Left lobe of liver (tissue), 2 donors: ENCODE measurements at regions not wholly inside any gene's neighbourhood (a gene's known extent, or its start where the extent isn't known, plus 50 kb on each side); places are given as distances from the start of the nearest gene placed in this dataset.
"Not testable (repeated sequence)": the region's sequence is repeated elsewhere in the genome, so short reads cannot be mapped to it uniquely, and the experiment has no call there.

Source experiments
- ATAC-seq: fragments of 200-7000 bp; cut with Tn5 transposase; one replicate; pipeline ENCODE4 v1.9.1; 2020; ENCODE audit warnings: mild to moderate bottlenecking, moderate library complexity
- DNase-seq: peaks from one replicate; pipeline ENCODE4 v3.0.0-alpha.2; 2020; ENCODE audit warnings: low spot score
- donor health status: DM: no; HTN: no; CAD: no; lungs with moderate emphysema.
- donor health status: DM: no; HTN: yes; CAD: no.

DNA sequence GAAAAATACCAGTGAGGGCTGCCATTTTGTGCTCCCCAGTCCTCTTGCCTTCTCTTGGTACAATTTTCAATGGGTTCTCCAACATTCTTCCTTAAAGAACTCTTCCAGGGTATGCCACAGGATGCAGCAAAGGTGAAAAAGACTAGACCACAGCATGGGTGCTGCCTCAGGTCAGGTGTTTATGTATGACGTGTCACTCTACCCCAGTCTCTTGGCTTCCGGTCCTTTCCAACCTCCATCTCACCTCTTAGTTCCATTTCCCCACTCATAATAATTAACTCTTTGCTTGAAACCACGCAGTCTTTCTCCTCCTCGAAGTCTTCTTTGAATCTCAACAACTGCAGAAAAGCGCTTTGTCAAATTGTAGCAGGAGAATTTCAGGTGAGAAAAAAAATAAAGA, 104.7 kb upstream of the TBC1D5 start:
- no peak for DNase-seq
- ATAC-seq = no peak

- ATAC-seq (no peak), DNase-seq (no peak)
Measured at GRCh38 chr3:17846466-17846865, 104.0 kb upstream of the TBC1D5 start.

DNA sequence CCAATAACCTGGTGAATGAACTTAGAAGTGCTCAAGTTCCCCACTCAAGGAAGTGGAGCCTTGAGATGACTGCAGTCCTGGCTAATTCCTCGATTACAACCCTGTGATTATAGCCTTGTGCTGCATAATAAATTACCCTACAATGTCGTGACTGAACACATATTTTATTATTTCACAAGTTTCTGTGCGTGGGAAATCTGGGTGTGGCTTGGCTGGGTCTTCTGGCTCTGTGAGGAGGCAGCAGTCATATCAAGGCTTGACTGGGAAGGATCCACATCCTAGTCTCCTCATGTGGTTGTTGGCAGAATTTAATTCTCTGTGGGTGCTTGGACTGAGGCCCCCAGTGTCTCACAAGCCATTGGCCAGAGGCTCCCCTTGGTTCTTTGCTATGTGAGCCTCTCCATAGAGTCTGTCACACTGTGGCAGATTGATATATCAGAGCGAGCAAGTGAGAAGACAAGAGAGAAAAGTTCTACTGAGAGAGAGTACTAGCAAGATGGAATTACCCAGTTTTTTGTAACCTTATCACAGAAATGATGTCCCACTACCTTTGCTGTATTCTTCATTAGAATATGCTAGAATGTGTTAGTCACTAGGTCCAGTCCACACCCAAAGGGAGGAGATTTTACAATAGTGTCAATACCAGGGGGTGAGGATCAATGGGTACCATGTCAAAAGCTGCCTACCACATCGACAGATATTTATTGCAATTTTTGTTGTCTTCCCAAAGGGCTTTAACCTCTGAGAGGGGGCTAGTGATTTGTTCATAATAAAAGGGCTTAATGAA, 102.8 kb upstream of the TBC1D5 start:
- DNase-seq (no peak), ATAC-seq (no peak)

DNA sequence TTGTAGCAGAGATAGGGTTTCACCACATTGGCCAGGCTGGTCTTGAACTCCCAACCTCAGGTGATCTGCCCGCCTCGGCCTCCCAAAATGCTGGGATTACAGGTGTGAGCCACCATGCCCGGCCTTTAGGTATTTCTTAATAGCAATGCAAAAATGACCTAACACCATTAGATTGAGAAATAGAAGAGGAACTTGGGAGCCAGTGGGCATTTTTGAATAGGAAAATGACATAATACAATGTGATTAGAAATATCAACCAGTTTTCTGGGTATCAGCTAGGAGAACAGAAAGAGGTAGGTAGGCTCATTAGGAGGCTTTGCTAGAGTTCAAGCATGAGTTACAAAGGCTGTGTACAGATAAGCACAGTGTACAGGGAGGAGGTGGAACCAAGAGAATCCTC, 101.8 kb upstream of the TBC1D5 start:
- DNase-seq (no peak), ATAC-seq (no peak)

- DNase-seq (peak; percentile 62), ATAC-seq (peak; percentile 99)
Measured at GRCh38 chr3:17841190-17841828, 98.9 kb upstream of the TBC1D5 start.

GRCh38 chr3:17840651-17841050, 98.2 kb upstream of the TBC1D5 start:
- DNase-seq (no peak), ATAC-seq (no peak)

GRCh38 chr3:17840126-17840525, 97.7 kb upstream of the TBC1D5 start:
- ATAC-seq = no peak

GRCh38 chr3:17836919-17837318, 94.5 kb upstream of the TBC1D5 start:
- DNase-seq (no peak), ATAC-seq (no peak)

More at GRCh38 chr3:17840126-17840525, 97.7 kb upstream of the TBC1D5 start:
- no peak for DNase-seq

GRCh38 chr3:17836092-17836491, 93.7 kb upstream of the TBC1D5 start:
- ATAC-seq = no peak
- DNase-seq = no peak

GRCh38 chr3:17833786-17834559, 91.5 kb upstream of the TBC1D5 start:
- DNase-seq = no peak
- ATAC-seq = no peak

- ATAC-seq (no peak), DNase-seq (no peak)
Measured at GRCh38 chr3:17832016-17832415, 89.6 kb upstream of the TBC1D5 start.

- DNase-seq (no peak), ATAC-seq (no peak)
Measured at GRCh38 chr3:17831366-17831765, 88.9 kb upstream of the TBC1D5 start.

- DNase-seq (no peak), ATAC-seq (no peak)
Measured at GRCh38 chr3:17830788-17831187, 88.4 kb upstream of the TBC1D5 start.

DNA sequence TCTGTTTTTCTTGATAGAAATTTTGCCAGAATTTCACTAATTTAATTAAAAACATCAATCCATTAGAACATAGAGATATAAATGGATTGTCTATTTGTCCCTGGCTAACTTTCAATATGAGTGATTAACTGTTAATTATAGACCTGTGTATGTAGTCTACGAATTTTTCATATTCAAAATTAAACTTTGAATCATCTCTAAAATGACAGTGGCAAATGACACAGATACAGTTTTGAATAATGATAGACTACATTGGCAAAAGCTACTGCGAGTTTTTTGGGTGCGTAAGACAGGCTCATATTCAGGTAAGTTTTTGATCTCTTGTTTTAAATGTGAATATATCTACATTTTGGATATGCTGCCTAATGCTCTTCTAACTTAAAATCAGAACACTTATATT, 86.0 kb upstream of the TBC1D5 start:
- no peak for ATAC-seq
- no peak for DNase-seq

DNA sequence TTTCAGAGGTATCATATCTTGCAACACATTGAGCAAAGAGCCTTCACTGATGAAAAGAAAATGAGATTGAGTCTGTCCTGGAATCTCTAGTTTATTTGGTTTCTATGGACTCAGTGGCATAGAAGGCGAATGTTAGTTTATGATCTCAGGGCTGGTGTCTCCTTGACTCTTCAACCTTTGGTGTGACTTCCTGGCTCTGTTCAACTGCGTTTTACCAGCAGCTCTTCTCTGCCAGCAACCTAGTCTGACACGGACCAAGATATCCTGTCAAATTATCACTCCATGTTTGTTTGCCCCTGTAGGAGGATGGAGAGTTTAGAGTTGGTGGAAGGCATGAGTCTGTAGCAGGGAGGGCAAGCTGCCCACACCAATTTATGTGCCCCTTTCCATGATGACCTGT, 82.9 kb upstream of the TBC1D5 start:
- DNase-seq (no peak), ATAC-seq (no peak)

GRCh38 chr3:17823816-17824215, 81.4 kb upstream of the TBC1D5 start:
- ATAC-seq = no peak
- no peak for DNase-seq

- ATAC-seq = no peak
- DNase-seq = no peak
Measured at GRCh38 chr3:17823036-17823435, 80.6 kb upstream of the TBC1D5 start.

DNA sequence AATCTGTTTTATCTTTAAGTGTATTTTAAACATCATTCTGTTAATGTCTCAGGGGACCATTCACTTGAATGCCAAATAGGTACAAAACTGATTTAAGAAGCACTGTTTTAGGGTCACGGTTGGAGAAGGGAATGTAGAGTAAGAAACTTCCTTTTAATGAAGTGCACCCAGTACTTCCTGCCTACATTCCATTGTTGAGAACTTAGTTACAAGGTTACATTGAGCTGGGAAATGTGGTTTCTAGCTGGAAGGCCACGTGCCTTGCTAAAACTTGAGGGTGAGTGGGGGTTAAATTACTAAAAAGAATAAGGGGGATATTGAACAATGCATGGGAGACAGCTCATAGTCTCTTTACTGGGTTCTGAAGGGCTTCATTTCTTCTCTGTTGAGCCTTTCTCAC, 78.3 kb upstream of the TBC1D5 start:
- no peak for DNase-seq

GRCh38 chr3:17820275-17820674, 77.8 kb upstream of the TBC1D5 start:
- no peak for DNase-seq
- ATAC-seq = no peak

More for the DNA sequence above, 78.3 kb upstream of the TBC1D5 start:
- ATAC-seq = no peak

DNA sequence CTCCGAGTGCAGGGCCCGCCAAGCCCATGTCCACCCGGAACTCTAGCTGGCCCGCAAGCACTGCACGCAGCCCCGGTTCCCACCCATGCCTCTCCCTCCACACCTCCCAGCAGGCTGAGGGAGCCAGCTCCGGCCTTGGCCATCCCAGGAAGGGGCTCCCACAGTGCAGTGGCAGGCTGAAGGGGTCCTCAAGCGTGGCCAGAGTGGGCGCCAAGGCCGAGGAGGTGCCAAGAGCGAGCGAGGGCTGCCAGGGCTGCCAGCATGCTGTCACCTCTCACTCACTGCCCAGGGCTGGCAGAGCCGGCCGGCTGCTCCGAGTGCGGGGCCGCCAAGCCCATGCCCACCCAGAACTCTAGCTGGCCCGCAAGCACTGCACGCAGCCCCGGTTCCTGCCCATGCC, 75.5 kb upstream of the TBC1D5 start:
- ATAC-seq, DNase-seq: not testable (repeated sequence)

GRCh38 chr3:17817545-17817944, 75.1 kb upstream of the TBC1D5 start:
- ATAC-seq = no peak
- DNase-seq = no peak

GRCh38 chr3:17816839-17817238, 74.4 kb upstream of the TBC1D5 start:
- not testable (repeated sequence) for ATAC-seq, DNase-seq
